ENCODE measurements at regions not wholly inside any gene's neighbourhood (a gene's known extent, or its start where the extent isn't known, plus 50 kb on each side); places are given as distances from the start of the nearest gene placed in this dataset.

- no peak for DNase-seq (ENCODE audit: low read depth, low spot score)
- POLR2A ChIA-PET, result interaction anchor here (0.6 kb wide), 1 partner anchor 8 kb away, joined by 3 read pairs; no protein-coding TSS in a partner anchor
- Histone ChIP-seq H3K27me3 (ENCODE audit: control insufficient read depth, insufficient read depth, low read length) (no peaks in the 10 kb centered on the region), H3K4me3 (ENCODE audit: low read depth, low read length) (no peak overlapping the region), H3K9me3 (ENCODE audit: control insufficient read depth, insufficient read depth, low read length) (peaks cover 9% of the 10 kb centered on the region; the same call in 1 of the 2 replicates), H3K27ac (ENCODE audit: low read depth, low read length) (no peak overlapping the region)
- CTCF ChIA-PET, result no interaction called here
- TF ChIP-seq CTCF (IDR thresholded peaks at IDR 0.05; ENCODE audit: low read depth, low read length), result no peak
Measured at GRCh38 chr7:22663721-22664120, 63.3 kb upstream of the IL6 start.

GRCh38 chr7:22663357-22663718 lies 63.7 kb upstream of the IL6 start:
- DNase-seq (ENCODE audit: low read depth, low spot score), result no peak
- POLR2A ChIA-PET, result interaction anchor here (0.6 kb wide), 2 partner anchors 8 to 63 kb away, joined by 3 to 4 read pairs; partner anchors contain the start of gene IL6
- Histone ChIP-seq H3K4me3 (ENCODE audit: low read depth, low read length) (no peak overlapping the region), H3K27me3 (ENCODE audit: control insufficient read depth, insufficient read depth, low read length) (no peaks in the 10 kb centered on the region), H3K27ac (ENCODE audit: low read depth, low read length) (peak overlapping the region; percentile 77), H3K9me3 (ENCODE audit: control insufficient read depth, insufficient read depth, low read length) (peaks cover 9% of the 10 kb centered on the region; the same call in 1 of the 2 replicates)
- CTCF ChIA-PET, result no interaction called here
- TF ChIP-seq CTCF (IDR thresholded peaks at IDR 0.05; ENCODE audit: low read depth, low read length), result no peak

DNA sequence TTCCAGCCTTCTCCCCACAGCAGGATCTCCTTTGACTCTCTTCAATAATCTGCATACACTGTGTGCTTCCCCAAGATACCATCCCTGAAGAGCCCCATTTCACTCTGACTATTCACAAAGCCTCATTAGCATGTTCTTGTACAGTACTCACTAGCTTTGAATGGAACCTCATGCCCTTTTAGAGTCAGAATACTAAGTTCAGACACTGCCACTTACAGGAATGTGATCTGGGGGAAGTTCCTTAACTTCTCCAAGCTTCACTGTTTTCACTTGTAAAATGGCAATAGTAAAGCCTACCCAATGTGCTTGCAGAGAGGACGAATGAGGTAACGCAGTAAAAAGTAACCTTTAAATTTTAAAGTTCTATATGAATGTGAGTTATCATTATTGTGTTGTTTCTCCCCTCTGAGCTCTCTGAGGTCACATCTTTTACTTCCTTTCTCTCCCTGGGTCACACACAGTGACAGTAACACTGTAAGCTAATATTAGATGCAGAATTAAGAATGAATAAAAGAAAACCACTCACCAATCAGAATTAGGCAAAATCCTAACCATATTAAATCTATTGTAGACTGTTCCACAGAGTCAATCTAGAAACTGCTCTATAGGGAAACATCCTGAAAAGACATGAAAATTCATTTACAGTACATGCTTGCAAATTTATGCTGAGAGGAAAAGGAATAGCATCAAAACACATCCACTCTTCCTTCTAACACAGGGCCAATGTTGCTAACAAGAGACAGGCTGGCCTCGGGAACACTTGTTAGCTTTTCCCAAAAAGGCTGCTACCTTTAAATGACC lies 64.2 kb upstream of the IL6 start:
- CTCF ChIA-PET, result no interaction called here
- POLR2A ChIA-PET, result interaction anchor here (0.6 kb wide), 2 partner anchors 64 to 195 kb away, joined by 4 to 6 read pairs; partner anchors contain the start of gene IL6
- DNase-seq (ENCODE audit: low read depth, low spot score), result no peak
- Histone ChIP-seq H3K4me3 (ENCODE audit: low read depth, low read length) (no peak overlapping the region), H3K9me3 (ENCODE audit: control insufficient read depth, insufficient read depth, low read length) (peaks cover 9% of the 10 kb centered on the region; the same call in 1 of the 2 replicates), H3K27me3 (ENCODE audit: control insufficient read depth, insufficient read depth, low read length) (no peaks in the 10 kb centered on the region), H3K27ac (ENCODE audit: low read depth, low read length) (peak overlapping the region; percentile 77)
- TF ChIP-seq CTCF (IDR thresholded peaks at IDR 0.05; ENCODE audit: low read depth, low read length), result no peak

DNA sequence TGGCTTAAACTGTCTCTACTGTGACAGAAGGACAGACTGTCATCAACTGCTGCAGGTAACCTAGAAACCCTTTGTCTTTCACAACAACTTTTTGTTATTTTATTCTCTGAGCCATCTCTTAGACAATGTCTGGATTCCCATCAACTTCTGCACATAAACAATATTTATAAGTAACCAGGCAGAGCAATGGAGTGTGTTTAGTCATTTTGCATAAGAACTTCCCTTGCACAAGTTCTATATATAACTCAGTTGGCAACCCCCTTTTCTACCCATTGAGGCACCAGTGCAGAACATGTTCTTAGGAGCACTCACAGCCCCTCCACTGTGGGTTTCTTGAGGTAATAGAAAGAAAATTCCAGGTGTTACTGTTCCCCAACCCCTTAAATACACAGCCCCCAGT lies 65.0 kb upstream of the IL6 start:
- Histone ChIP-seq H3K27me3 (ENCODE audit: control insufficient read depth, insufficient read depth, low read length) (no peaks in the 10 kb centered on the region), H3K9me3 (ENCODE audit: control insufficient read depth, insufficient read depth, low read length) (peaks cover 9% of the 10 kb centered on the region; the same call in 1 of the 2 replicates), H3K4me3 (ENCODE audit: low read depth, low read length) (no peak overlapping the region), H3K27ac (ENCODE audit: low read depth, low read length) (peak overlapping the region; percentile 22)
- no peak for DNase-seq (ENCODE audit: low read depth, low spot score)
- CTCF ChIA-PET, result interaction anchor here (0.6 kb wide), 1 partner anchor 366 kb away, joined by 3 read pairs; no protein-coding TSS in a partner anchor
- TF ChIP-seq CTCF (IDR thresholded peaks at IDR 0.05; ENCODE audit: low read depth, low read length), result no peak
- POLR2A ChIA-PET, result interaction anchor here (0.6 kb wide), 1 partner anchor 196 kb away, joined by 6 read pairs; no protein-coding TSS in a partner anchor

DNA sequence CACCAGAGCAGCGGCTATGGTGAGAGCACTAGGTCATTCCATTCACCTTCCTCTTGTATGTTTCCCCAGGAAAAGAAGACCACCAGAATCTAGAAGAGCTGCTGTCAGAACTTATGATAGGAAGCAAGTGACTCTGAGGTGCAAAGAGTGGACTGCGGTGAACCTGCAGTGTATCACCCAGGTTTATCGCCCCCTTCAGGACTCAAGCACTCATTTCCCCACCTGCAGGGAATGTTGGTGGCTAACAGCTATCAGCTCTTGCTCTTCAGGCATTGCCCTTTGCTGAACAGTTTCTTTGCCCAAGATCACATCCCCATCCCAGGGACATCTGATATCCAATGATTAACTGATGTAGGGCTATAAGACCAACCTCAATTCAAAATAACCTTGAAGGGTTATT lies 66.3 kb upstream of the IL6 start:
- POLR2A ChIA-PET, result no interaction called here
- Histone ChIP-seq H3K4me3 (ENCODE audit: low read depth, low read length) (no peak overlapping the region), H3K27ac (ENCODE audit: low read depth, low read length) (no peak overlapping the region), H3K27me3 (ENCODE audit: control insufficient read depth, insufficient read depth, low read length) (no peaks in the 10 kb centered on the region), H3K9me3 (ENCODE audit: control insufficient read depth, insufficient read depth, low read length) (peaks cover 9% of the 10 kb centered on the region; the same call in 1 of the 2 replicates)
- DNase-seq (ENCODE audit: low read depth, low spot score), result no peak
- no peak for TF ChIP-seq CTCF (IDR thresholded peaks at IDR 0.05; ENCODE audit: low read depth, low read length)
- CTCF ChIA-PET, result no interaction called here

Data from AG04450 (cell line).